Vagina (tissue), 2 donors: ENCODE measurements at regions not wholly inside any gene's neighbourhood (a gene's known extent, or its start where the extent isn't known, plus 50 kb on each side); places are given as distances from the start of the nearest gene placed in this dataset.

Experiments used
- POLR2A ChIP-seq, 2 donors: fragments of 450-650 bp; IDR thresholded peaks; one replicate each; pipeline ENCODE4 v1.6.1; 2017; ENCODE audit warnings: antibody characterized with exemption in 2 of 2, mild to moderate bottlenecking in 2 of 2, moderate library complexity in 2 of 2
- POLR2AphosphoS5 ChIP-seq, 2 donors: sonication (generic); formaldehyde crosslinking; IDR thresholded peaks; one replicate each; pipeline ENCODE4 v1.9.0; 2017; ENCODE audit warnings: antibody characterized with exemption in 2 of 2, mild to moderate bottlenecking in 2 of 2, low read depth in 1 of 2; ENCODE audit not compliant: insufficient read depth in 1 of 2
- TF ChIP-seq, protein P1 (sequence below), 3 experiments: fragments of 450-650 bp in 2 of 3; fragments of 200-600 bp in 1 of 3; sonication (generic) in 1 of 3; IDR thresholded peaks; one replicate each; pipeline ENCODE4 v1.5.1; 2017 to 2019; ENCODE audit warnings: antibody characterized with exemption in 3 of 3, mild to moderate bottlenecking in 2 of 3, moderate library complexity in 2 of 3

DNA sequence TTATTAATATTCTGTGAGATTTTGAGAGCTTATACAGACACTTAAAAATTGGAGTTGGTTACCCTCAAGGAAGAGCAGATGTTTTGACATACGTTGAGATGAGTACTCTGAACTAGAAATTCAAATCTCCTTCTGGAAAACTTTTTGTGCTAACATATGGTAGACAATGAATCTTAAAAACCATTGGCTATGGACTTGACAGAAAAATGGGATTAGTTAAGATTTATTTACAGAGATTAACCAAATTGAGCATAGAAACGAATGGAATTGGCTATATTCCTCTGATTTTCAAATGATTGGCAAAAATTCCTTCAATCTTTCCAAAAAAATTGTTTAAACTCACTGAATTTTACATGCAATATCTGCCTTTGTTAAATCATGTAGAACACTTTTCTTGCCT, 1392.9 kb downstream of the BRINP3 start:
- TF ChIP-seq, protein P1, sequence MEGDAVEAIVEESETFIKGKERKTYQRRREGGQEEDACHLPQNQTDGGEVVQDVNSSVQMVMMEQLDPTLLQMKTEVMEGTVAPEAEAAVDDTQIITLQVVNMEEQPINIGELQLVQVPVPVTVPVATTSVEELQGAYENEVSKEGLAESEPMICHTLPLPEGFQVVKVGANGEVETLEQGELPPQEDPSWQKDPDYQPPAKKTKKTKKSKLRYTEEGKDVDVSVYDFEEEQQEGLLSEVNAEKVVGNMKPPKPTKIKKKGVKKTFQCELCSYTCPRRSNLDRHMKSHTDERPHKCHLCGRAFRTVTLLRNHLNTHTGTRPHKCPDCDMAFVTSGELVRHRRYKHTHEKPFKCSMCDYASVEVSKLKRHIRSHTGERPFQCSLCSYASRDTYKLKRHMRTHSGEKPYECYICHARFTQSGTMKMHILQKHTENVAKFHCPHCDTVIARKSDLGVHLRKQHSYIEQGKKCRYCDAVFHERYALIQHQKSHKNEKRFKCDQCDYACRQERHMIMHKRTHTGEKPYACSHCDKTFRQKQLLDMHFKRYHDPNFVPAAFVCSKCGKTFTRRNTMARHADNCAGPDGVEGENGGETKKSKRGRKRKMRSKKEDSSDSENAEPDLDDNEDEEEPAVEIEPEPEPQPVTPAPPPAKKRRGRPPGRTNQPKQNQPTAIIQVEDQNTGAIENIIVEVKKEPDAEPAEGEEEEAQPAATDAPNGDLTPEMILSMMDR (IDR thresholded peaks at IDR 0.05): no peak
- TF ChIP-seq POLR2A (IDR thresholded peaks at IDR 0.05): no peak
- TF ChIP-seq POLR2AphosphoS5 (IDR thresholded peaks at IDR 0.05; ENCODE audit: insufficient read depth in 1 of 2, low read depth in 1 of 2): no peak
